ENCODE measurements at regions not wholly inside any gene's neighbourhood (a gene's known extent, or its start where the extent isn't known, plus 50 kb on each side); places are given as distances from the start of the nearest gene placed in this dataset.
"Not testable (repeated sequence)": the region's sequence is repeated elsewhere in the genome, so short reads cannot be mapped to it uniquely, and the experiment has no call there.

DNA sequence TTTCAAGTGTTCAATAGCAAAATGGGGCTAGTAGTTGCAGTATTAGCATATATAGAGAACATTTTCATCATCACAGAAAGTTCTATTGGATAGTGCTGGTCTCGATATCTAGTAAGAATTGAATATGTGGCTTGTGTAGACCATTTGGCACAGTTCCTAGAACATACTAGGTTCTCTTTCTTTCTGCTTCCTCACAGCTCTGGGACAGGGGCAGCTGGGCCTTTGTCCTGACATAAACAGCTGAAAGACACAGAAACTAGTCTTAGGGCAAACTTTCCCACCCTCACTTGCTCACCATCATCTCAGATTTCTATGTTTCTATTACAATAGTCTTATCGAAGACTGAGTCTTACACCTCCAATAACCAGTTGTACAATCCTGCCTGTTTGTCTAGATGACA is 63.7 kb upstream of the DLG1 start:
- no peak for DNase-seq (ENCODE audit: low read depth)
- TF ChIP-seq, protein P1, sequence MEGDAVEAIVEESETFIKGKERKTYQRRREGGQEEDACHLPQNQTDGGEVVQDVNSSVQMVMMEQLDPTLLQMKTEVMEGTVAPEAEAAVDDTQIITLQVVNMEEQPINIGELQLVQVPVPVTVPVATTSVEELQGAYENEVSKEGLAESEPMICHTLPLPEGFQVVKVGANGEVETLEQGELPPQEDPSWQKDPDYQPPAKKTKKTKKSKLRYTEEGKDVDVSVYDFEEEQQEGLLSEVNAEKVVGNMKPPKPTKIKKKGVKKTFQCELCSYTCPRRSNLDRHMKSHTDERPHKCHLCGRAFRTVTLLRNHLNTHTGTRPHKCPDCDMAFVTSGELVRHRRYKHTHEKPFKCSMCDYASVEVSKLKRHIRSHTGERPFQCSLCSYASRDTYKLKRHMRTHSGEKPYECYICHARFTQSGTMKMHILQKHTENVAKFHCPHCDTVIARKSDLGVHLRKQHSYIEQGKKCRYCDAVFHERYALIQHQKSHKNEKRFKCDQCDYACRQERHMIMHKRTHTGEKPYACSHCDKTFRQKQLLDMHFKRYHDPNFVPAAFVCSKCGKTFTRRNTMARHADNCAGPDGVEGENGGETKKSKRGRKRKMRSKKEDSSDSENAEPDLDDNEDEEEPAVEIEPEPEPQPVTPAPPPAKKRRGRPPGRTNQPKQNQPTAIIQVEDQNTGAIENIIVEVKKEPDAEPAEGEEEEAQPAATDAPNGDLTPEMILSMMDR (IDR thresholded peaks at IDR 0.05; ENCODE audit: control insufficient read depth, extremely low read depth, insufficient read depth): no peak
- H3K4me3 ChIP-seq (ENCODE audit: low read depth, low read length): no peak overlapping the region

DNA sequence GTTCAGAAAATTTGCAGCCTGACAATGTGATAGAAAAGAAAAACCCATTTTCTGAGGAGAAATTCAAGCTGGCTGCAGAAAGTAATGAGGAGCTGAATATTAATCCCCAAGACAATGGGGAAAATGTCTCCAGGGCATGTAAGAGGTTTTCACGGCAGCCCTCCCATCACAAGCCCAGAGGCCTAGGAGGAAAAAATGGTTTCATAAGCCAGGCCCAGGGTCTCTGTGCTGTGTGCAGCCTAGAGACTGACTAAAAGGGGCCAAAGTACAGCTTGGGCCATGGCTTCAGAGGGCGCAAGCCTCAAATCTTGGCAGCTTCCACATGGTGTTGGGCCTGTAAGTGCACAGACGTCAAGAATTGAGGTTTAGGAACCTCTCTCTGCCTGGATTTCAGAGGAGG is 61.7 kb upstream of the DLG1 start:
- H3K4me3 ChIP-seq (ENCODE audit: low read depth, low read length); DNase-seq (ENCODE audit: low read depth): not testable (repeated sequence)

DNA sequence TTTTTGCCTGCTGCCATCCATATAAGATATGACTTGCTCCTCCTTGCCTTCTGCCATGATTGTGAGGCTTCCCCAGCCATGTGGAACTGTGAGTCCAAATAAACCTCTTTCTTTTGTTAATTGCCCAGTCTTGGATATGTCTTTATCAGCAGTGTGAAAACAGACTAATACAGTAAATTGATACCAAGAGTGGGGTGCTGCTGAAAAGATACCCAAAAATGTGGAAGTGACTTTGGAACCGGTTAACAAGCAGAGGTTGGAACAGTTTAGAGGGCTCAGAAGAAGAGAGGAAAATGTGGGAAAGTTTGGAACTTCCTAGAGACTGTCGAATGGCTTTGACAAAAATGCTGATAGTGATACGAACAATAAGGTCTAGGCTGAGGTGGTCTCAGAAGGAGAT is 61.1 kb upstream of the DLG1 start:
- not testable (repeated sequence) for H3K4me3 ChIP-seq (ENCODE audit: low read depth, low read length); DNase-seq (ENCODE audit: low read depth)

DNA sequence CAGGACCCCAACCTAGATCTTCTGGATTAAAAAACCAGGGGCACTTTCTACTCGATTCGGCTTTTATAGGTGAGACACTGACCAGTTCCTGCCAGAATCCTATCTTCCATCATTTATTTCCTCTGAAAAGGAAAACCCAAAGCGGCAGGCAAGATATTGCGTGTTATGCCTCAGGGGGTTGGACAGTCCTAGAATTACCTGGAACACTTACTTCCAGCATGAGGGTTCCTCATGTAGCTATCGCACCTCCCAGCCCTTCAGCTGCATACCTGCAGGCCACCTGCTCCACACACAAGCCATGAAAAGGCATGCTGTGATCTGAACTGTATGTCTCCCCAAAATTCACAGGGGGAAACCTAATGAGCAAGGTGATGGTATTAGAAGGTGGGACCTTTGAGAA is 58.3 kb upstream of the DLG1 start:
- TF ChIP-seq, protein P1 (IDR thresholded peaks at IDR 0.05; ENCODE audit: control insufficient read depth, extremely low read depth, insufficient read depth): no peak
- no peak for DNase-seq (ENCODE audit: low read depth)
- H3K4me3 ChIP-seq (ENCODE audit: low read depth, low read length): no peak overlapping the region

DNA sequence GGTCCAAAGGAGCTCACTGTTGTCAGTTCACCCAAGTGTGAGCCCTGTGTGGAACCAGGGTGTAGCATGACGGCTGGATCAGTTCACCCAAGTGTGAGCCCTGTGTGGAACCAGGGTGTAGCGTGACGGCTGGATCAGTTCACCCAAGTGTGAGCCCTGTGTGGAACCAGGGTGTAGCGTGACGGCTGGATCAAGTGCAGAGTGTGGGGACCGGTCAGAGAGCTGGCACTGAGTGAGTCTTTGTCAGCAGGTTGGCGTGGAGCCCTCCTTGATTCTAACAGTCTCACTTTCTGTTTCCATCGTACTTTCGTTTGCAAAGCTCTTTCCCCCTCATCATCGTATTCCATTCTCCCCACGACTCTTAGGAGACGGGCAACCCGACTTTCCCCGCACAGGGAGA is 57.9 kb upstream of the DLG1 start:
- H3K4me3 ChIP-seq (ENCODE audit: low read depth, low read length): no peak overlapping the region
- DNase-seq (ENCODE audit: low read depth): no peak
- TF ChIP-seq, protein P1 (IDR thresholded peaks at IDR 0.05; ENCODE audit: control insufficient read depth, extremely low read depth, insufficient read depth): no peak

DNA sequence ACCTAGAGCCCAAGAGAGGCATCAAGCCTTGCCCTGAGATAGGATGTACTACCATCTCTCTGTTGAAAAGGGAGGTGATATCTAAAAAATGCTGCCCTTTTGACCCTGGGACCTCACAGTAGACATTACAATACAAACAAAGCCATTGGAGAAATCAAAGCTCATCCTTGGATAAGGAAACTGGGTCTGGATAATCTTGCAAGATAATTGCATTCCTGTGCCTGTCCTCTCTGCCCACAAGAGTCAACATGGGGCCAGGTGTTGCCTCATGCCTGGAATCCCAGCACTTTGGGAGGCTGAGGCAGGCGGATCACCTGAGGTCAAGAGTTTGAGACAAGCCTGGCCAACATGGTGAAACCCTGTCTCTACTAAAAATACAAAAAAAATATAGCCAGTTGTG is 57.3 kb upstream of the DLG1 start:
- TF ChIP-seq, protein P1 (IDR thresholded peaks at IDR 0.05; ENCODE audit: control insufficient read depth, extremely low read depth, insufficient read depth): no peak
- no peak for DNase-seq (ENCODE audit: low read depth)

DNA sequence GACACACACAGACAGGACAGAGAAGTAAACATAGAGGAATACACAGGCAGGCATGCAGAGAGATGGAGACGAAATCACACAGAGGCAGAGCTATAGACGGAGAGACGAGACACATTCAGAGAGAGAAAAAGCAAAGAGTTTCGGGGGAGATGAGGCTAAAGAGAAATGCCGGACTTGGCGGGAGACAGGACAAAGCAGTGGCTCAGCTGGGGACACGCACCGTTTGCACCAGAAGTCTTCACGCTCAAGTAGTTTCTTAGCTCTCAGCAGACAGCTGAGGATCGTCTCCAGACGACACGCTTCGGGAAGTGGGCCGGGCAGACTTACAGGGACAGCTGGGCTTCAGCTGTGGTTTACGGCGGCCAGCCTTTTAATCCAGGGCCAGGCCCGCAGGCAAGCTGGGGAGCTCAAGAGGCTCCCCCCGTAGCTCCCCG is 56.2 kb upstream of the DLG1 start:
- no peak overlapping the region for H3K4me3 ChIP-seq (ENCODE audit: low read depth, low read length)
- TF ChIP-seq, protein P1 (IDR thresholded peaks at IDR 0.05; ENCODE audit: control insufficient read depth, extremely low read depth, insufficient read depth): no peak
- no peak for DNase-seq (ENCODE audit: low read depth)

More for the DNA sequence above, 57.3 kb upstream of the DLG1 start:
- H3K4me3 ChIP-seq (ENCODE audit: low read depth, low read length): no peak overlapping the region

DNA sequence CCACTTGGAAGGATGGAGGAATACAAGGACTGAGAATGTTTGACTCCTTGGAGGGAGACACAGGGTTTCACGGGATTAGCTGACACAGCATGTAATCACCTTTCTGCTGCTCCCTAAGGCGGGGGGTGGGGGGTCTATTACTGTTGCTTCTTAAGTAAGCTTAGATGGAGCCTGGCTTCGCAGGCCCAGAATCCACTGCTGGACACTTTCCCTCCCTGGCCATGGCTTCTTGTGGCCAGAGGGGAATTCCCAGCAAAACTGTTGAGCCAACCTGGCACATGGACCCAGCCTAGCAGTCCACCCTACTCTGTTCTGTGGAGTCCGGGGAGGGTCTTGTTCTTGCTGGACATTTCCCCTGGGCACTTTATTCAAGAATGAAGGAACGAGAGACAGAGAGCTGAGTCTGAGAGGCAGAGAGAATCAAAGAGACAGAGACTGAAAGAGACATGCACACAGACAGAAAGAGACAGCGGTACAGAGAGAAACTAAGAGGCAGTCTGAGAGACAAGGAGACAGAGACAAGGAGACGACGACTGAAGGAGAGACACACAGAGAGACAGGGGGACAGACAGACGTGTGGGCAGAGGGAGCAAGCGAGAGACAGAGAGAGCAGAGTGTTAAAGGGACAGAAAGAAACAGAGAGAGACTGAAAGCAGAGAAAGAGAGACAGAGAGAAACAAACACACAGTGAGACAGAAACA is 55.6 kb upstream of the DLG1 start:
- H3K4me3 ChIP-seq (ENCODE audit: low read depth, low read length): no peak overlapping the region
- DNase-seq (ENCODE audit: low read depth): no peak
- TF ChIP-seq, protein P1 (IDR thresholded peaks at IDR 0.05; ENCODE audit: control insufficient read depth, extremely low read depth, insufficient read depth): no peak
